HEK293T (cell line): ENCODE measurements at regions not wholly inside any gene's neighbourhood (a gene's known extent, or its start where the extent isn't known, plus 50 kb on each side); places are given as distances from the start of the nearest gene placed in this dataset.

Experiments used
- CTCF ChIA-PET: fragments of 350-600 bp; formaldehyde crosslinking; extraction: SDS; loops from one replicate; lab custom pipeline; 2021; ENCODE audit warnings: antibody characterized with exemption, inconsistent platforms; lab: Yijun Ruan, JAX
- POLR2A ChIA-PET: fragments of 350-600 bp; formaldehyde crosslinking; extraction: SDS; loops from one replicate; lab custom pipeline; 2020; ENCODE audit warnings: antibody characterized with exemption, inconsistent platforms; lab: Yijun Ruan, JAX
- DNase-seq: peaks from one replicate; pipeline ENCODE4 v3.0.0; 2012; ENCODE audit warnings: mixed read lengths; ENCODE audit errors: extremely low spot score
- ARNT ChIP-seq: fragments of 450-650 bp; IDR thresholded peaks from 2 replicates; pipeline ENCODE4 v1.6.1; 2017; ENCODE audit warnings: mild to moderate bottlenecking
- BHLHE40 ChIP-seq: fragments of 450-650 bp; IDR thresholded peaks from 2 replicates; pipeline ENCODE4 v1.6.1; 2016; ENCODE audit warnings: mild to moderate bottlenecking, moderate library complexity, borderline replicate concordance
- CTBP1 ChIP-seq: fragments of 450-650 bp; IDR thresholded peaks from 2 replicates; pipeline ENCODE4 v1.6.1; 2016; ENCODE audit warnings: borderline replicate concordance
- ELF4 ChIP-seq: fragments of 450-650 bp; IDR thresholded peaks from 2 replicates; pipeline ENCODE4 v1.6.1; 2017; ENCODE audit warnings: antibody characterized with exemption
- FOXA1 ChIP-seq: fragments of 450-650 bp; IDR thresholded peaks from 2 replicates; pipeline ENCODE4 v1.6.1; 2016; ENCODE audit warnings: mild to moderate bottlenecking
- FOXK2 ChIP-seq: fragments of 450-650 bp; IDR thresholded peaks from 2 replicates; pipeline ENCODE4 v1.6.1; 2016; ENCODE audit warnings: mild to moderate bottlenecking
- FOXM1 ChIP-seq: fragments of 450-650 bp; IDR thresholded peaks from 2 replicates; pipeline ENCODE4 v1.6.1; 2017; ENCODE audit warnings: mild to moderate bottlenecking, borderline replicate concordance
- HDGF ChIP-seq: fragments of 450-650 bp; IDR thresholded peaks from 2 replicates; pipeline ENCODE4 v1.6.1; 2017; ENCODE audit warnings: antibody characterized with exemption, borderline replicate concordance
- L3MBTL2 ChIP-seq: fragments of 450-650 bp; conservative IDR thresholded peaks from 2 replicates; pipeline ENCODE4 v1.6.1; 2016; ENCODE audit warnings: mild to moderate bottlenecking
- LEF1 ChIP-seq: fragments of 450-650 bp; IDR thresholded peaks from 2 replicates; pipeline ENCODE4 v1.6.1; 2017; ENCODE audit warnings: mild to moderate bottlenecking, borderline replicate concordance
- NFRKB ChIP-seq: fragments of 450-650 bp; IDR thresholded peaks from 2 replicates; pipeline ENCODE4 v1.6.1; 2016; ENCODE audit warnings: mild to moderate bottlenecking, moderate library complexity
- SP1 ChIP-seq: fragments of 450-650 bp; IDR thresholded peaks from 2 replicates; pipeline ENCODE4 v1.6.1; 2017
- SUZ12 ChIP-seq: fragments of 450-650 bp; IDR thresholded peaks from 2 replicates; pipeline ENCODE4 v1.6.1; 2016; ENCODE audit warnings: mild to moderate bottlenecking
- TARDBP ChIP-seq: fragments of 450-650 bp; IDR thresholded peaks from 2 replicates; pipeline ENCODE4 v1.6.1; 2016
- ZNF384 ChIP-seq: fragments of 450-650 bp; IDR thresholded peaks from 2 replicates; pipeline ENCODE4 v1.6.1; 2016
- TF ChIP-seq, protein P1 (sequence below): fragments of 450-650 bp; IDR thresholded peaks from 2 replicates; pipeline ENCODE4 v1.6.1; 2016

DNA sequence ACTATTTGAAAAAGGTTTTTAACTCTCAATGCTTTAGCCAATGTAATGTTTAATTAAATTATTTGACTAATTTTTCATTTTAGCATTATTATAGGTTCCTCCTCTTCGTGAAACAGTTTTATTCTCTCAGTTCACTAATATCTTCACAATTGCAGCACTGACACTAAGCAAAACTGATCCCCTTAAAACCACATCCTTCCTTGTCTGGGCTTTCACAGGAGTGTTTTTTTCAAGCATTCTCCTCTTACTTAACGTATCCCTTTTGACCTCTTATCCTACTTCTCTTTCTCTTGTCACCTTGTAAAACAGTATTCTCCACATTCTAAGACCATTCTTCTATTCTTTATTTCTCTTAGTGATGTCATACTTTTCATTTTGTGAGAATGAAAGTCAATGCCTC is 112.8 kb downstream of the DSC3 start:
- POLR2A ChIA-PET, result no interaction called here
- DNase-seq, result no peak
- TF ChIP-seq FOXM1, result no peak
- TF ChIP-seq NFRKB, result no peak
- no peak for TF ChIP-seq ARNT
- no peak for TF ChIP-seq HDGF
- TF ChIP-seq ELF4, result no peak
- no peak; the same call in 1 of the 2 replicates for TF ChIP-seq ZNF384
- no peak for TF ChIP-seq TARDBP
- no peak for TF ChIP-seq L3MBTL2
- TF ChIP-seq SP1, result no peak
- TF ChIP-seq FOXA1, result no peak
- no peak for TF ChIP-seq BHLHE40
- no peak for TF ChIP-seq CTBP1
- TF ChIP-seq FOXK2, result no peak
- CTCF ChIA-PET, result no interaction called here

DNA sequence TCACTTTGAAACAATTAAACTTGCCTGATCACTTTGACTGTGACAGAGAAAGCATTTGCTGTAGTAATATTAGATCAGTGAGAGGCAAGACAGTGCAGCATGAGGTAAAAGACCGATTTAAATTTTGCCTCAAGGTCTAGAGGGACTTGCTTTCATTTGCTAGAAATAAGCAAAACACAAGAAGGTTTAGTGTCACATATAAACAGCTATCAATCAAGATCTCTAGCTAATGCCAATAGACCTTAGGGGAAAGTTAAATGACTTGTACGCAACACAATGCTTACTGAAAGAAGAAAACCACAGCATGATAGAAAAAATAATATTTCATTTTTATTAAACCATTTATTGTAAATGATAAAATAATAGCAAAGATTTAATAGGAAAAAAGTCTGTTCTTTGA is 113.5 kb downstream of the DSC3 start:
- DNase-seq, result no peak
- TF ChIP-seq, protein P1, sequence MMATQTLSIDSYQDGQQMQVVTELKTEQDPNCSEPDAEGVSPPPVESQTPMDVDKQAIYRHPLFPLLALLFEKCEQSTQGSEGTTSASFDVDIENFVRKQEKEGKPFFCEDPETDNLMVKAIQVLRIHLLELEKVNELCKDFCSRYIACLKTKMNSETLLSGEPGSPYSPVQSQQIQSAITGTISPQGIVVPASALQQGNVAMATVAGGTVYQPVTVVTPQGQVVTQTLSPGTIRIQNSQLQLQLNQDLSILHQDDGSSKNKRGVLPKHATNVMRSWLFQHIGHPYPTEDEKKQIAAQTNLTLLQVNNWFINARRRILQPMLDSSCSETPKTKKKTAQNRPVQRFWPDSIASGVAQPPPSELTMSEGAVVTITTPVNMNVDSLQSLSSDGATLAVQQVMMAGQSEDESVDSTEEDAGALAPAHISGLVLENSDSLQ, result peak; percentile 94
- TF ChIP-seq BHLHE40 (no peak), CTBP1 (peak; percentile 59; the same call in 1 of the 2 replicates)
- ChIA-PET POLR2A (no interaction called here), CTCF (no interaction called here)

DNA sequence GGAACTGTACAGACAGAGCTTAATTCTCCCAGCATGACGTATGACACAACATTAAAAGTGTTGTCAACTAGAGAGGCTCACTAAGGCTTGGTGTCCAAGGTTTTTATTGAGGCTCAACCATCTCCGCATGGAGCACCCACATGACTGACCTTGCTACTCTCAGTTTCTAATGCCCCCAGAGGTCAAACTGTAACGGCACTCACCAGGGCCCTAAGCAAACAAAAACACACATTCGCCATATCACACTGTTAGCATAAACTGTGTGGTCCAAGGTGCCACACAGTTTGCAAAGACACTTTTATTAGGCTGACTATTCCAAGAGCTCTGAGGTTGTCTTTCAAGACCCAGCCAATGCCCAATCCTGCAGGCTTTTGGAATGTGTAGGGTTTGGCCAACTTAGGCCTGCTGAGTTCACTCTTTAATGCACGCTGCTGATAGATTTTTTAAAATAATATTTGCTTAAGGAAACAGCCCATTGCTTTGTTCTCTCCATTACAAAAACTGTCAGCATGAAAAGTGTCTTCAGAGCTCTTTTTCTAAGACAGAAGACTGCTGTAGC is 114.9 kb downstream of the DSC3 start:
- peak; percentile 43 for DNase-seq
- ChIA-PET POLR2A (no interaction called here), CTCF (no interaction called here)
- TF ChIP-seq, protein P1, result peak; percentile 91
- TF ChIP-seq FOXM1 (no peak), L3MBTL2 (peak; percentile 16; the same call in 1 of the 2 replicates), FOXK2 (no peak), SP1 (no peak), TARDBP (no peak), CTBP1 (peak; percentile 91)

DNA sequence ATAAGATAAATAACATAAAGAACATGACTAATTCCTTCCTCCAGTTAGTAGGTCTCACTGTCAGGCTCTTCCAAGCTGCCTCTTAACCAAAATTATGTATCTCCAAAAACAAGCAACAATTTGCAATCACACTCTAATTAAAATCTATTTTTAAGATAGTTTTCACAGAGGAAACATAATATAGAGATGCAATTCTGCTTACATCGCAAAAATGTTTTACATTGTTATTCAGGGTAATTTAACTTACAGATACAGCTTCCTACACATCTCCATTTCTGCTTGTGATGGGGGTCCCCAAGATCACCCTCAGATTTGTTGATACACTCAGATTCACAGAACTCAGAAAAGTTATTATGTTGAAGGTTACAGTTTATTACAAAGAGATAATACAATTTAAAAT is 115.5 kb downstream of the DSC3 start:
- CTCF ChIA-PET, result no interaction called here
- TF ChIP-seq FOXA1 (no peak), NFRKB (no peak), BHLHE40 (no peak), SP1 (no peak), ELF4 (no peak), ARNT (no peak), ZNF384 (no peak), TARDBP (no peak), CTBP1 (no peak), LEF1 (no peak)
- TF ChIP-seq, protein P1, result no peak
- POLR2A ChIA-PET, result no interaction called here
- no peak for DNase-seq

DNA sequence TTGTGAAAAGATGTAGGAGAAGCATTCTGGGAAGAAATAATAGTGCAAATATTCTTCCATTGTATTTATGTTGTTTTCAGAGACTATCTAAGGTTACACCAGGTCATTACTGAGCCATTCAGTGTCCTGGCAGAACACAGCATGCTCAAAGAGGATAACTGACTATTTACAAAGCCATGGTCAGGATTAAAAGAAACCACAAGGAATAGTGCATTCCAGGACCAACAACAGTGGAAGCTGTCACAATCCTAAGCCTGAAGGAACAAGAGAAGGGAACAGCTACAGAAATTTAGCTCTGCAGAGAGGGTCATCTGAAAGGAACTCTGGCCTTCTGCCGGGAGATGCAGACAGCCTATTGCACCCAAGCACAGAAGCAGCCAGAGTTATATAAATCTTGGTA is 116.7 kb downstream of the DSC3 start:
- CTCF ChIA-PET, result no interaction called here
- no peak for DNase-seq
- TF ChIP-seq SUZ12 (no peak), FOXK2 (no peak), CTBP1 (no peak), HDGF (no peak), ELF4 (no peak), L3MBTL2 (no peak), FOXM1 (no peak), LEF1 (no peak), NFRKB (no peak), ARNT (no peak), BHLHE40 (no peak), ZNF384 (no peak), SP1 (no peak), TARDBP (no peak), FOXA1 (no peak)
- TF ChIP-seq, protein P1, result no peak
- POLR2A ChIA-PET, result no interaction called here

DNA sequence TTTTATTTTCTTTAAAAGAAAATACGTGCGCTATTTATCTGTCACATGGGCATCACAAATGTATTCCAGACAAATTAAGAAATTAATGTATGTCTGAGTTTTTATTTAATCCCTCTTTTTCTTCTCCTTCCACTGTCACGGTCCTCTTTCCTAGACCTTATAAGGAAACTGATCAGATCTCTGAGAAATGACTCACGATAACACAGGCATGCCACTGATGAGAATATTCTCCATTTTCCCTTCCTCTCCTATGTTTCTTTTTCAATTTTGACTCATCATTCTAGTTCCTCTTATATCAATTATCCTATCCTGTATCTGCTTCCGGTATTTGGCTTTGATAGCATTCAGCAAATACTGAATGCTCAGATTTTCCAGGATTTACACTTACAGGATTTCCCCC is 121.8 kb downstream of the DSC3 start:
- CTCF ChIA-PET, result no interaction called here
- no peak for DNase-seq
- no peak for TF ChIP-seq BHLHE40
- no peak for TF ChIP-seq SP1
- POLR2A ChIA-PET, result no interaction called here

DNA sequence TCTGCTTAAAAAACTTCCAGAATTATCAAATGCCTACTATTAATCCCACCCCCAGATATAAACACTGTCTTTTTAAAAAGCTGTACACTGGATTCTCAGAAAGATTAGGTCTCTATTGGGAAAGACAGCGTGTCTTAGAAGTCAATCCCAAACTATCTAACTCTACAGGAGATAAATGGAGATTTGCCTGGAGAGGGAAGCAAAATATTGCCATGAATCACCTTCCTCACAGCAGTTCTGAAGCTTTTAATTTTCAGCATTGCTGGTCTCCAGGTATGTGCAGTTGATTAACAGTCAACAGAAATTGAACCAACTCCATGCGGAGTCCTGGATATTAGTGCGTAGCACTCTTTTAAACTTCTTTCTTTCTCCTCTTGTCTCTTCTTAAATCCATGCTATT is 122.2 kb downstream of the DSC3 start:
- CTCF ChIA-PET, result no interaction called here
- TF ChIP-seq FOXA1 (no peak), NFRKB (no peak), ARNT (no peak), LEF1 (no peak), SP1 (no peak)
- POLR2A ChIA-PET, result no interaction called here
- DNase-seq, result no peak
